Tibial nerve (tissue), 4 donors: ENCODE measurements at regions not wholly inside any gene's neighbourhood (a gene's known extent, or its start where the extent isn't known, plus 50 kb on each side); places are given as distances from the start of the nearest gene placed in this dataset.

Source experiments
- EP300 ChIP-seq, 2 donors: sonication (generic); formaldehyde crosslinking; IDR thresholded peaks; one replicate each; pipeline ENCODE4 v1.6.1; 2017; ENCODE audit warnings: antibody characterized with exemption in 2 of 2, mild to moderate bottlenecking in 1 of 2
- POLR2A ChIP-seq, 2 donors: fragments of 450-650 bp; IDR thresholded peaks; one replicate each; pipeline ENCODE4 v1.6.1; 2017; ENCODE audit warnings: antibody characterized with exemption in 2 of 2, mild to moderate bottlenecking in 2 of 2, moderate library complexity in 2 of 2
- TF ChIP-seq, protein P1 (sequence below), 5 experiments: fragments of 200-600 bp in 3 of 5; fragments of 450-650 bp in 2 of 5; sonication (generic) in 3 of 5; IDR thresholded peaks; one replicate each; pipeline ENCODE4 v1.5.1; 2016 to 2019; ENCODE audit warnings: antibody characterized with exemption in 5 of 5, mild to moderate bottlenecking in 3 of 5, moderate library complexity in 2 of 5

DNA sequence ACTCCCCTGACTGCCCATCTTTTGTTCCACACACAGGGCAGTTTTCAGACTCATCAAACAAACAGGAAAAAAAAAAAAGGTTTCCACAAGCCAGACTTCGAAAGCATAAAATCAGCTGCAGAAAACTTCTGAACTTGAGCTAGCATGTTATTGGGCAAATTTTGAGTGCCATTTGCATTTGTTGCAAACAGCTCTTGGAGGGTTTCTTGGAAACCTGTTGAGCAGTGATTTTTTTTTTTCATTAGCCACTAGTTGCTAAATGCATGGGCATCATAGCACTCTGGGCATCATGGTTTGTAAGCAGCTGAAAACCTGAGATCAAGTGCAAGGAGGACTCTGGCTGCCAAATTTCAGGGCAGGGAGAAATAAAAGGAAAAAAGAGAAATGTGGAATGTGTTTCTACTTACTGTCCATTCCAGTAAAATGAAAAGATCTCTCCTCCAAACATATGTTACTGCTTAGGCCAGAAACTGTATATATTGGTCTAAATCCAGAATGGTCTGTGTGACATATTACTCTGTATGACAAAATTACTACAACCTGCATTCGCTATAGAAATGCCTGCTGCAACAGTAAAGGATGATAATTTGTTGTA lies 85.2 kb upstream of the SMIM23 start:
- TF ChIP-seq, protein P1, sequence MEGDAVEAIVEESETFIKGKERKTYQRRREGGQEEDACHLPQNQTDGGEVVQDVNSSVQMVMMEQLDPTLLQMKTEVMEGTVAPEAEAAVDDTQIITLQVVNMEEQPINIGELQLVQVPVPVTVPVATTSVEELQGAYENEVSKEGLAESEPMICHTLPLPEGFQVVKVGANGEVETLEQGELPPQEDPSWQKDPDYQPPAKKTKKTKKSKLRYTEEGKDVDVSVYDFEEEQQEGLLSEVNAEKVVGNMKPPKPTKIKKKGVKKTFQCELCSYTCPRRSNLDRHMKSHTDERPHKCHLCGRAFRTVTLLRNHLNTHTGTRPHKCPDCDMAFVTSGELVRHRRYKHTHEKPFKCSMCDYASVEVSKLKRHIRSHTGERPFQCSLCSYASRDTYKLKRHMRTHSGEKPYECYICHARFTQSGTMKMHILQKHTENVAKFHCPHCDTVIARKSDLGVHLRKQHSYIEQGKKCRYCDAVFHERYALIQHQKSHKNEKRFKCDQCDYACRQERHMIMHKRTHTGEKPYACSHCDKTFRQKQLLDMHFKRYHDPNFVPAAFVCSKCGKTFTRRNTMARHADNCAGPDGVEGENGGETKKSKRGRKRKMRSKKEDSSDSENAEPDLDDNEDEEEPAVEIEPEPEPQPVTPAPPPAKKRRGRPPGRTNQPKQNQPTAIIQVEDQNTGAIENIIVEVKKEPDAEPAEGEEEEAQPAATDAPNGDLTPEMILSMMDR (IDR thresholded peaks at IDR 0.05): no peak
- TF ChIP-seq EP300 (IDR thresholded peaks at IDR 0.05) (no peak), POLR2A (IDR thresholded peaks at IDR 0.05) (no peak)
